HCT116 (cell line): ENCODE measurements at regions not wholly inside any gene's neighbourhood (a gene's known extent, or its start where the extent isn't known, plus 50 kb on each side); places are given as distances from the start of the nearest gene placed in this dataset.

ENCODE experiments used
- ATAC-seq: fragments of 200-7000 bp; cut with Tn5 transposase; 2 replicates; pipeline ENCODE4 v1.9.1; 2020; ENCODE audit warnings: mild to moderate bottlenecking, moderate library complexity
- BruUV-seq: library from RNA; stranded (reverse); fragments of 400-500 nt; replicated peaks from 2 replicates; lab custom pipeline; 2021; lab: Mats Ljungman, UMichigan
- CTCF ChIA-PET: fragments of 300-600 bp; sonication (Branson Sonifier 250); formaldehyde crosslinking; loops from one replicate; lab custom pipeline; 2021; ENCODE audit warnings: antibody characterized with exemption; lab: Charles Lee
- POLR2A ChIA-PET: fragments of 300-600, 350-600 bp; sonication (Branson Sonifier 250); formaldehyde crosslinking; loops from one replicate; lab custom pipeline; 2021; ENCODE audit warnings: antibody characterized with exemption; lab: Charles Lee
- RAD21 ChIA-PET, 2 experiments: fragments of 300-600 bp; sonication (Branson Sonifier 250); formaldehyde crosslinking; loops; one replicate each; lab custom pipeline; 2023; ENCODE audit warnings: low total read pairs in 2 of 2; ENCODE audit not compliant: uncharacterized antibody in 2 of 2, unreplicated experiment in 2 of 2, low non-redundant PET in 1 of 2; lab: Charles Lee
- DNase-seq: peaks from one replicate; pipeline ENCODE4 v3.0.0-alpha.2; 2010; ENCODE audit warnings: low read depth, low spot score
- H2AFZ ChIP-seq: fragments of 200-600 bp; shearing (Covaris generic), sonication (generic); 2 replicates; pipeline ENCODE4 v1.6.1; 2017; ENCODE audit warnings: low read depth, mixed run types, mixed read lengths, antibody characterized with exemption, low read length; ENCODE audit not compliant: poor library complexity, severe bottlenecking
- H3K27ac ChIP-seq: 2 replicates; pipeline ENCODE4 v1.5.1; 2012; ENCODE audit warnings: low read depth, low read length
- H3K27me3 ChIP-seq: fragments of 200-600 bp; sonication (generic); 2 replicates; pipeline ENCODE4 v1.6.1; 2016; ENCODE audit warnings: mixed run types, low read length, mixed read lengths; ENCODE audit not compliant: insufficient read depth
- H3K36me3 ChIP-seq, 2 experiments: fragments of 200-500 bp in 1 of 2; fragments of 200-600 bp in 1 of 2; sonication (Bioruptor generic) in 1 of 2; sonication (generic) in 1 of 2; 2 replicates each; pipeline versions ENCODE4 v1.5.1 to v1.6.1; 2014 to 2016; ENCODE audit warnings: low read length in 2 of 2, inconsistent platforms in 1 of 2, mixed read lengths in 1 of 2, mixed run types in 1 of 2; ENCODE audit not compliant: insufficient read depth in 2 of 2, control insufficient read depth in 1 of 2
- H3K4me1 ChIP-seq, 2 experiments: fragments of 200-600 bp in 1 of 2; sonication (generic) in 1 of 2; 2 replicates each; pipeline versions ENCODE4 v1.5.1 to v1.6.1; 2012 to 2017; ENCODE audit warnings: low read length in 2 of 2, inconsistent platforms in 1 of 2, mild to moderate bottlenecking in 1 of 2, mixed read lengths in 1 of 2, mixed run types in 1 of 2, moderate library complexity in 1 of 2; ENCODE audit not compliant: insufficient read depth in 2 of 2, control insufficient read depth in 1 of 2
- H3K4me2 ChIP-seq: fragments of 200-600 bp; sonication (generic); 2 replicates; pipeline ENCODE4 v1.6.1; 2017; ENCODE audit warnings: mixed run types, low read length, mixed read lengths
- H3K4me3 ChIP-seq, 2 experiments: fragments of 200-600 bp in 1 of 2; sonication (generic) in 1 of 2; replicated peaks in 1 of 2; 2 replicates each; pipeline ENCODE4 v1.5.1; 2011 to 2016; ENCODE audit warnings: low read length in 2 of 2, control low read depth in 1 of 2, low read depth in 1 of 2, mild to moderate bottlenecking in 1 of 2, mixed read lengths in 1 of 2, mixed run types in 1 of 2
- H3K79me2 ChIP-seq: fragments of 200-600 bp; sonication (generic); 2 replicates; pipeline ENCODE4 v1.6.1; 2017; ENCODE audit warnings: mild to moderate bottlenecking, mixed run types, low read length, moderate library complexity, mixed read lengths; ENCODE audit not compliant: insufficient read depth
- H3K9ac ChIP-seq: fragments of 200-600 bp; sonication (generic); 2 replicates; pipeline ENCODE4 v1.6.1; 2016; ENCODE audit warnings: low read length, mixed read lengths
- H3K9me2 ChIP-seq: fragments of 200-600 bp; sonication (generic), shearing (Covaris generic); 2 replicates; pipeline ENCODE4 v1.6.1; 2017; ENCODE audit warnings: mixed run types, mild to moderate bottlenecking, moderate library complexity; ENCODE audit not compliant: insufficient read depth
- H3K9me3 ChIP-seq, 2 experiments: fragments of 200-500 bp in 1 of 2; fragments of 200-600 bp in 1 of 2; sonication (Bioruptor generic) in 1 of 2; sonication (generic) in 1 of 2; 2 replicates each; pipeline ENCODE4 v1.6.1; 2014 to 2017; ENCODE audit warnings: low read length in 2 of 2, mixed read lengths in 2 of 2, inconsistent platforms in 1 of 2, low read depth in 1 of 2, mild to moderate bottlenecking in 1 of 2, mixed run types in 1 of 2, moderate library complexity in 1 of 2; ENCODE audit not compliant: control insufficient read depth in 1 of 2, insufficient read depth in 1 of 2
- H4K20me1 ChIP-seq: fragments of 200-600 bp; sonication (generic), shearing (Covaris generic); 2 replicates; pipeline ENCODE4 v1.6.1; 2017; ENCODE audit warnings: mixed run types, mild to moderate bottlenecking, moderate library complexity; ENCODE audit not compliant: insufficient read depth
- CEBPB ChIP-seq: IDR thresholded peaks from 2 replicates; pipeline ENCODE4 v1.6.1; 2012; ENCODE audit warnings: low read depth
- EGR1 ChIP-seq: IDR thresholded peaks from 2 replicates; pipeline ENCODE4 v1.6.1; 2012; ENCODE audit warnings: low read depth
- ELF1 ChIP-seq: IDR thresholded peaks from 2 replicates; pipeline ENCODE4 v1.6.1; 2012; ENCODE audit warnings: low read depth, borderline replicate concordance
- EZH2phosphoT487 ChIP-seq: fragments of 200-600 bp; IDR thresholded peaks from 2 replicates; pipeline ENCODE4 v1.6.1; 2018; ENCODE audit warnings: antibody characterized with exemption, borderline replicate concordance
- POLR2A ChIP-seq: IDR thresholded peaks from 2 replicates; pipeline ENCODE4 v1.7.0; 2011; ENCODE audit warnings: borderline replicate concordance; ENCODE audit not compliant: insufficient read depth, insufficient read length; ENCODE audit errors: extremely low read depth
- RAD21 ChIP-seq: IDR thresholded peaks from 2 replicates; pipeline ENCODE4 v1.6.1; 2012; ENCODE audit warnings: low read depth, mild to moderate bottlenecking
- SIN3A ChIP-seq: IDR thresholded peaks from 2 replicates; pipeline ENCODE4 v1.6.1; 2012; ENCODE audit warnings: low read depth
- SP1 ChIP-seq: IDR thresholded peaks from 2 replicates; pipeline ENCODE4 v1.6.1; 2012; ENCODE audit warnings: low read depth
- TCF7L2 ChIP-seq: IDR thresholded peaks from 2 replicates; pipeline ENCODE4 v1.7.0; 2011; ENCODE audit warnings: borderline replicate concordance, inconsistent platforms; ENCODE audit not compliant: insufficient read depth, insufficient read length; ENCODE audit errors: extremely low read depth
- YY1 ChIP-seq: IDR thresholded peaks from 2 replicates; pipeline ENCODE4 v1.6.1; 2011; ENCODE audit warnings: low read length, low read depth, moderate library complexity, mild to moderate bottlenecking; ENCODE audit not compliant: insufficient replicate concordance; ENCODE audit errors: extremely low read depth
- ZNF274 ChIP-seq: fragments of 200-500 bp; sonication (Bioruptor generic); IDR thresholded peaks from 2 replicates; pipeline ENCODE4 v1.6.1; 2014; ENCODE audit warnings: mild to moderate bottlenecking, low read depth, low read length, inconsistent platforms
- intact Hi-C: fragments of 100-400 bp; cut with micrococcal nuclease; formaldehyde crosslinking; loops from 2 replicates; pipeline ENCODE4 v1.10.0; 2022
- TF ChIP-seq, protein P1 (sequence below): IDR thresholded peaks from 2 replicates; pipeline ENCODE4 v1.6.1; 2012; ENCODE audit warnings: low read depth
- TF ChIP-seq, protein P2 (sequence below), 3 experiments: fragments of 200-600 bp in 1 of 3; sonication (generic) in 1 of 3; IDR thresholded peaks in 2 of 3; conservative IDR thresholded peaks in 1 of 3; 2 replicates each; pipeline ENCODE4 v1.5.1; 2012 to 2017; ENCODE audit warnings: low read depth in 2 of 3, low read length in 2 of 3, antibody characterized with exemption in 1 of 3, borderline replicate concordance in 1 of 3, control low read depth in 1 of 3, mild to moderate bottlenecking in 1 of 3, mixed read lengths in 1 of 3, mixed run types in 1 of 3, moderate library complexity in 1 of 3; ENCODE audit not compliant: insufficient read depth in 1 of 3
- TF ChIP-seq, protein P3 (sequence below): IDR thresholded peaks from 2 replicates; pipeline ENCODE4 v1.6.1; 2012
- TF ChIP-seq, protein P4 (sequence below): IDR thresholded peaks from 2 replicates; pipeline ENCODE4 v1.6.1; 2011; ENCODE audit warnings: mild to moderate bottlenecking, low read length, moderate library complexity; ENCODE audit not compliant: insufficient replicate concordance; ENCODE audit errors: extremely low read depth

DNA sequence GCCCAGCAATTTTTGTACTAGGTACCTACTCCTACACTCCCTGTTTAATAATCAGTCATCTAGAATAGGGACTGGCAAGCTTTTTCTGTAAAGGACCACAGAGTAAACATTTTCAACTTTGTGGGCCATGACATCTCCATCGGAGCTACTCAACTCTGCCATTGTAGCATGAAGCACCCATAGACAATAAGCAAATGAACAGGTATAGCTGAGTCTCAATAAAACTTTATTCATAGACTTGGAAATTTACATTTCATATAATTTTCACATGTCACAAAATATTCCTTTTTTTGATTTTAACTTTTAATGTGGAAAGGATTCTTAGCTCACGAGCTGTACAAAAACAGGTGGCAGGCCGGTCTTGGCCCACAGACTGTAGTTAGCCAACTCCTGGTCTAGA lies 345.8 kb downstream of the SOX9 start (continued):
- no peak for TF ChIP-seq ZNF274

DNA sequence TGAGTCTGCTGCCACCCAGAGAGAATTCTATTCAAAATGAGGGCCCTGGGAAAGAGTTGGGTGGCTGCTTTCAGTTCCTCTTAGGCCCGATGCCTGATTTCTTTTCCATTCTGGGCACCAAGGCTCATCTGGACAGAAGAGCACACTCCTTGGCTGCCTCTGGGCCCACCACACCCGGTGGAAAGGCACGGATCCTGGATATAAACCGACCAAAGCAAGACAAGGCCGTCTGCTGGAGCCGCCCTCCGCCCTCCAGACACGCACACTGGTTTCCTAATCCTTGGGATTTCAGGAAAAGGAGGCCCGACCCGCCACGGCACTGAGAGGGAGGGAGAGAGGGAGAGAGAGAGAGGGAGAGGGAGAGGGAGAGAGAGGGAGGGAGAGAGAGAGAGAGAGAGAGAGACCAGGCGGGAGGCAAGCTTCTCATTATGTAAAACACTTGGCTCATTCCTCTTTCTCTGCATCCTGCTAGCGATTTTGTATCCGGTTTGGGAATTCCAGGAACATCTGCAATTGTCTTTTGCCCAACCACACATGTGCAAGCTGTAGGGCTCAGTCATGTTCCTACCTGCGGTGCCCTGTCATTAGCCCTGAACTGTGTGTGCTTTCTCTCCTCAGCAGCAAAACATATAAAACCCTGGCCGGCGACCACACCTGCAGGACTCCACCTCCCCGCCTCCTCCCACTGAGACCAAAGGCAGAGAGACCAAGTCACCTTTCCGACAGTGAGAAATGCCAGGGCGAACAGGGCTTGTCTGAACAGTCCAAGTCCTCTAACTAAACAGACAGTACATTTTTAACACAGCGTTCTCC lies 347.2 kb downstream of the SOX9 start:
- Histone ChIP-seq H3K9ac (no peak overlapping the region), H3K4me2 (no peak overlapping the region), H4K20me1 (peaks cover 6% of the 10 kb centered on the region; the same call in 1 of the 2 replicates), H3K36me3 (no peaks in the 10 kb centered on the region), H3K27me3 (no peaks in the 10 kb centered on the region), H2AFZ (no peak overlapping the region), H3K27ac (no peak overlapping the region), H3K4me3 (no peak overlapping the region), H3K9me2 (no peaks in the 10 kb centered on the region), H3K4me1 (peaks cover 23 to 76% of the 10 kb centered on the region in 2 experiments), H3K79me2 (peaks cover 89% of the 10 kb centered on the region), H3K9me3 (peaks cover 0 to 5% of the 10 kb centered on the region in 2 experiments; a peak in 1 of 4 replicates)
- POLR2A ChIA-PET = interaction anchor here (0.7 kb wide), 1 partner anchor 224 kb away, joined by 5 read pairs; no protein-coding TSS in a partner anchor
- ATAC-seq (no peak), DNase-seq (no peak)
- BruUV-seq = no TSS peak
- intact Hi-C loops = no loop called here
- RAD21 ChIA-PET = no interaction called here
- CTCF ChIA-PET = no interaction called here
- TF ChIP-seq TCF7L2 (no peak), RAD21 (no peak), ELF1 (no peak), SIN3A (no peak), SP1 (no peak), CEBPB (no peak), EZH2phosphoT487 (no peak), POLR2A (no peak), EGR1 (no peak), ZNF274 (no peak), YY1 (no peak)
- TF ChIP-seq, protein P1, sequence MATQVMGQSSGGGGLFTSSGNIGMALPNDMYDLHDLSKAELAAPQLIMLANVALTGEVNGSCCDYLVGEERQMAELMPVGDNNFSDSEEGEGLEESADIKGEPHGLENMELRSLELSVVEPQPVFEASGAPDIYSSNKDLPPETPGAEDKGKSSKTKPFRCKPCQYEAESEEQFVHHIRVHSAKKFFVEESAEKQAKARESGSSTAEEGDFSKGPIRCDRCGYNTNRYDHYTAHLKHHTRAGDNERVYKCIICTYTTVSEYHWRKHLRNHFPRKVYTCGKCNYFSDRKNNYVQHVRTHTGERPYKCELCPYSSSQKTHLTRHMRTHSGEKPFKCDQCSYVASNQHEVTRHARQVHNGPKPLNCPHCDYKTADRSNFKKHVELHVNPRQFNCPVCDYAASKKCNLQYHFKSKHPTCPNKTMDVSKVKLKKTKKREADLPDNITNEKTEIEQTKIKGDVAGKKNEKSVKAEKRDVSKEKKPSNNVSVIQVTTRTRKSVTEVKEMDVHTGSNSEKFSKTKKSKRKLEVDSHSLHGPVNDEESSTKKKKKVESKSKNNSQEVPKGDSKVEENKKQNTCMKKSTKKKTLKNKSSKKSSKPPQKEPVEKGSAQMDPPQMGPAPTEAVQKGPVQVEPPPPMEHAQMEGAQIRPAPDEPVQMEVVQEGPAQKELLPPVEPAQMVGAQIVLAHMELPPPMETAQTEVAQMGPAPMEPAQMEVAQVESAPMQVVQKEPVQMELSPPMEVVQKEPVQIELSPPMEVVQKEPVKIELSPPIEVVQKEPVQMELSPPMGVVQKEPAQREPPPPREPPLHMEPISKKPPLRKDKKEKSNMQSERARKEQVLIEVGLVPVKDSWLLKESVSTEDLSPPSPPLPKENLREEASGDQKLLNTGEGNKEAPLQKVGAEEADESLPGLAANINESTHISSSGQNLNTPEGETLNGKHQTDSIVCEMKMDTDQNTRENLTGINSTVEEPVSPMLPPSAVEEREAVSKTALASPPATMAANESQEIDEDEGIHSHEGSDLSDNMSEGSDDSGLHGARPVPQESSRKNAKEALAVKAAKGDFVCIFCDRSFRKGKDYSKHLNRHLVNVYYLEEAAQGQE = no peak
- TF ChIP-seq, protein P2, sequence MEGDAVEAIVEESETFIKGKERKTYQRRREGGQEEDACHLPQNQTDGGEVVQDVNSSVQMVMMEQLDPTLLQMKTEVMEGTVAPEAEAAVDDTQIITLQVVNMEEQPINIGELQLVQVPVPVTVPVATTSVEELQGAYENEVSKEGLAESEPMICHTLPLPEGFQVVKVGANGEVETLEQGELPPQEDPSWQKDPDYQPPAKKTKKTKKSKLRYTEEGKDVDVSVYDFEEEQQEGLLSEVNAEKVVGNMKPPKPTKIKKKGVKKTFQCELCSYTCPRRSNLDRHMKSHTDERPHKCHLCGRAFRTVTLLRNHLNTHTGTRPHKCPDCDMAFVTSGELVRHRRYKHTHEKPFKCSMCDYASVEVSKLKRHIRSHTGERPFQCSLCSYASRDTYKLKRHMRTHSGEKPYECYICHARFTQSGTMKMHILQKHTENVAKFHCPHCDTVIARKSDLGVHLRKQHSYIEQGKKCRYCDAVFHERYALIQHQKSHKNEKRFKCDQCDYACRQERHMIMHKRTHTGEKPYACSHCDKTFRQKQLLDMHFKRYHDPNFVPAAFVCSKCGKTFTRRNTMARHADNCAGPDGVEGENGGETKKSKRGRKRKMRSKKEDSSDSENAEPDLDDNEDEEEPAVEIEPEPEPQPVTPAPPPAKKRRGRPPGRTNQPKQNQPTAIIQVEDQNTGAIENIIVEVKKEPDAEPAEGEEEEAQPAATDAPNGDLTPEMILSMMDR (IDR thresholded peaks at IDR 0.05 in 2 of 3, conservative IDR thresholded peaks at IDR 0.05 in 1 of 3; ENCODE audit: borderline replicate concordance in 1 of 3, insufficient read depth in 1 of 3, low read depth in 2 of 3, low read length in 2 of 3) = no peak
- TF ChIP-seq, protein P3, sequence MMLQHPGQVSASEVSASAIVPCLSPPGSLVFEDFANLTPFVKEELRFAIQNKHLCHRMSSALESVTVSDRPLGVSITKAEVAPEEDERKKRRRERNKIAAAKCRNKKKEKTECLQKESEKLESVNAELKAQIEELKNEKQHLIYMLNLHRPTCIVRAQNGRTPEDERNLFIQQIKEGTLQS = no peak
- TF ChIP-seq, protein P4, sequence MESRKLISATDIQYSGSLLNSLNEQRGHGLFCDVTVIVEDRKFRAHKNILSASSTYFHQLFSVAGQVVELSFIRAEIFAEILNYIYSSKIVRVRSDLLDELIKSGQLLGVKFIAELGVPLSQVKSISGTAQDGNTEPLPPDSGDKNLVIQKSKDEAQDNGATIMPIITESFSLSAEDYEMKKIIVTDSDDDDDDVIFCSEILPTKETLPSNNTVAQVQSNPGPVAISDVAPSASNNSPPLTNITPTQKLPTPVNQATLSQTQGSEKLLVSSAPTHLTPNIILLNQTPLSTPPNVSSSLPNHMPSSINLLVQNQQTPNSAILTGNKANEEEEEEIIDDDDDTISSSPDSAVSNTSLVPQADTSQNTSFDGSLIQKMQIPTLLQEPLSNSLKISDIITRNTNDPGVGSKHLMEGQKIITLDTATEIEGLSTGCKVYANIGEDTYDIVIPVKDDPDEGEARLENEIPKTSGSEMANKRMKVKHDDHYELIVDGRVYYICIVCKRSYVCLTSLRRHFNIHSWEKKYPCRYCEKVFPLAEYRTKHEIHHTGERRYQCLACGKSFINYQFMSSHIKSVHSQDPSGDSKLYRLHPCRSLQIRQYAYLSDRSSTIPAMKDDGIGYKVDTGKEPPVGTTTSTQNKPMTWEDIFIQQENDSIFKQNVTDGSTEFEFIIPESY = no peak
